Upper lobe of left lung (tissue), 4 donors: ENCODE measurements at regions not wholly inside any gene's neighbourhood (a gene's known extent, or its start where the extent isn't known, plus 50 kb on each side); places are given as distances from the start of the nearest gene placed in this dataset.

Experiments
- CTCF ChIP-seq, 6 experiments: fragments of 450-650 bp in 4 of 6; fragments of 200-600 bp in 2 of 6; sonication (generic) in 2 of 6; IDR thresholded peaks; one replicate each; pipeline ENCODE4 v1.5.1; 2016 to 2019; ENCODE audit warnings: antibody characterized with exemption in 6 of 6
- POLR2A ChIP-seq, 4 donors: fragments of 450-650 bp; IDR thresholded peaks; one replicate each; pipeline ENCODE4 v1.5.1; 2016 to 2017; ENCODE audit warnings: antibody characterized with exemption in 4 of 4, mild to moderate bottlenecking in 2 of 4

- no peak for TF ChIP-seq CTCF (IDR thresholded peaks at IDR 0.05)
- no peak for TF ChIP-seq POLR2A (IDR thresholded peaks at IDR 0.05)
These were observed 691.4 kb upstream of the FSHR start for GRCh38 chr2:49845671-49846070.
